Tibial nerve (tissue), 4 donors: ENCODE measurements at regions not wholly inside any gene's neighbourhood (a gene's known extent, or its start where the extent isn't known, plus 50 kb on each side); places are given as distances from the start of the nearest gene placed in this dataset.

Experiments
- EP300 ChIP-seq, 2 donors: sonication (generic); formaldehyde crosslinking; IDR thresholded peaks; one replicate each; pipeline ENCODE4 v1.6.1; 2017; ENCODE audit warnings: antibody characterized with exemption in 2 of 2, mild to moderate bottlenecking in 1 of 2
- POLR2A ChIP-seq, 2 donors: fragments of 450-650 bp; IDR thresholded peaks; one replicate each; pipeline ENCODE4 v1.6.1; 2017; ENCODE audit warnings: antibody characterized with exemption in 2 of 2, mild to moderate bottlenecking in 2 of 2, moderate library complexity in 2 of 2
- TF ChIP-seq, protein P1 (sequence below), 5 experiments: fragments of 200-600 bp in 3 of 5; fragments of 450-650 bp in 2 of 5; sonication (generic) in 3 of 5; IDR thresholded peaks; one replicate each; pipeline ENCODE4 v1.5.1; 2016 to 2019; ENCODE audit warnings: antibody characterized with exemption in 5 of 5, mild to moderate bottlenecking in 3 of 5, moderate library complexity in 2 of 5

DNA sequence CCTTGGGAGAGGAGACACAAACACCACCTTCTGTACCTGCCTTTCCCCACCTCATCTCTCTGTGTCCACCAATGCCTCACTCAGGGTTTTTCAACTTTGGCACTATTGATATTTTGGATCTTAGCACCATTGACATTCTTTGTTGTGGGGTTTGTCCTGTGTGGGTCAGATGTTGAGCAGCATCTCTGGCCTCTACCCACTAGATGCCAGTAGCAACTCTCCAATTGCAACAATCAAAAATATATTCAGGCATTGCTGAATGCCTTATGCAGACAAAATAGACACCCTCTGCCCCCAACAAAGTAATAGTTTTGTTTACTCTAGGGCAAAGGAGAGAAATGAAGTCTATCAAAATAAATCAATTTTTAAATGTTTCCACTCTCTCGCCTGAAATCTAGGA lies 1384.3 kb upstream of the NXPH2 start:
- TF ChIP-seq, protein P1, sequence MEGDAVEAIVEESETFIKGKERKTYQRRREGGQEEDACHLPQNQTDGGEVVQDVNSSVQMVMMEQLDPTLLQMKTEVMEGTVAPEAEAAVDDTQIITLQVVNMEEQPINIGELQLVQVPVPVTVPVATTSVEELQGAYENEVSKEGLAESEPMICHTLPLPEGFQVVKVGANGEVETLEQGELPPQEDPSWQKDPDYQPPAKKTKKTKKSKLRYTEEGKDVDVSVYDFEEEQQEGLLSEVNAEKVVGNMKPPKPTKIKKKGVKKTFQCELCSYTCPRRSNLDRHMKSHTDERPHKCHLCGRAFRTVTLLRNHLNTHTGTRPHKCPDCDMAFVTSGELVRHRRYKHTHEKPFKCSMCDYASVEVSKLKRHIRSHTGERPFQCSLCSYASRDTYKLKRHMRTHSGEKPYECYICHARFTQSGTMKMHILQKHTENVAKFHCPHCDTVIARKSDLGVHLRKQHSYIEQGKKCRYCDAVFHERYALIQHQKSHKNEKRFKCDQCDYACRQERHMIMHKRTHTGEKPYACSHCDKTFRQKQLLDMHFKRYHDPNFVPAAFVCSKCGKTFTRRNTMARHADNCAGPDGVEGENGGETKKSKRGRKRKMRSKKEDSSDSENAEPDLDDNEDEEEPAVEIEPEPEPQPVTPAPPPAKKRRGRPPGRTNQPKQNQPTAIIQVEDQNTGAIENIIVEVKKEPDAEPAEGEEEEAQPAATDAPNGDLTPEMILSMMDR (IDR thresholded peaks at IDR 0.05): no peak
- TF ChIP-seq EP300 (IDR thresholded peaks at IDR 0.05) (no peak), POLR2A (IDR thresholded peaks at IDR 0.05) (no peak)
